C4-2B (cell line): ENCODE measurements at regions not wholly inside any gene's neighbourhood (a gene's known extent, or its start where the extent isn't known, plus 50 kb on each side); places are given as distances from the start of the nearest gene placed in this dataset.

ENCODE experiments used
- H3K27ac ChIP-seq: fragments of 450-650 bp; 2 replicates; pipeline ENCODE4 v1.5.1; 2017
- CTCF ChIP-seq: fragments of 450-650 bp; conservative IDR thresholded peaks from 2 replicates; pipeline ENCODE4 v1.5.1; 2017; ENCODE audit warnings: mild to moderate bottlenecking
- ZFX ChIP-seq: fragments of 450-650 bp; IDR thresholded peaks from 2 replicates; pipeline ENCODE4 v1.6.1; 2017

- H3K27ac ChIP-seq = no peak overlapping the region
- TF ChIP-seq ZFX (no peak), CTCF (no peak)
These were observed 357.2 kb downstream of the BMP4 start for GRCh38 chr14:53599221-53599945.

GRCh38 chr14:53596853-53597525 lies 359.6 kb downstream of the BMP4 start:
- TF ChIP-seq ZFX = no peak
- H3K27ac ChIP-seq = no peak overlapping the region

- no peak overlapping the region for H3K27ac ChIP-seq
- no peak for TF ChIP-seq CTCF
- TF ChIP-seq ZFX = no peak
These were observed 364.8 kb downstream of the BMP4 start for GRCh38 chr14:53591816-53592215.

- H3K27ac ChIP-seq = no peak overlapping the region
- TF ChIP-seq ZFX = no peak
- TF ChIP-seq CTCF = no peak
These were observed 375.1 kb downstream of the BMP4 start for GRCh38 chr14:53581504-53581903.

GRCh38 chr14:53571641-53572328 lies 384.8 kb downstream of the BMP4 start:
- no peak overlapping the region for H3K27ac ChIP-seq
- no peak for TF ChIP-seq CTCF
- no peak for TF ChIP-seq ZFX

- TF ChIP-seq ZFX (no peak), CTCF (no peak)
- H3K27ac ChIP-seq = no peak overlapping the region
These were observed 385.9 kb downstream of the BMP4 start for GRCh38 chr14:53570411-53571387.

- no peak overlapping the region for H3K27ac ChIP-seq
- TF ChIP-seq CTCF = no peak
- TF ChIP-seq ZFX = no peak
These were observed 387.2 kb downstream of the BMP4 start for GRCh38 chr14:53569446-53569845.
